Transverse colon (tissue), 4 donors: ENCODE measurements at regions not wholly inside any gene's neighbourhood (a gene's known extent, or its start where the extent isn't known, plus 50 kb on each side); places are given as distances from the start of the nearest gene placed in this dataset.

Source experiments
- DNase-seq: peaks from one replicate; pipeline ENCODE4 v3.0.0-alpha.2; 2019
- H3K27ac ChIP-seq, 4 donors: fragments of 200-600 bp; sonication (generic); 2 replicates each; pipeline ENCODE4 v1.5.1; 2016 to 2018; ENCODE audit warnings: inconsistent platforms in 4 of 4
- H3K27me3 ChIP-seq: fragments of 200-600 bp; sonication (generic); 2 replicates; pipeline ENCODE4 v1.5.1; 2017; ENCODE audit warnings: inconsistent platforms
- H3K36me3 ChIP-seq, 4 donors: fragments of 200-600 bp; sonication (generic); 2 replicates each; pipeline ENCODE4 v1.5.1; 2017 to 2019; ENCODE audit warnings: inconsistent platforms in 4 of 4
- H3K4me1 ChIP-seq, 4 donors: fragments of 200-600 bp; sonication (generic); 2 replicates each; pipeline ENCODE4 v1.5.1; 2017 to 2020; ENCODE audit warnings: inconsistent platforms in 4 of 4
- H3K4me3 ChIP-seq, 4 donors: fragments of 200-600 bp; sonication (generic); 1 replicate in 1 of 4; 2 replicates in 3 of 4; pipeline versions ENCODE4 v1.5.1 to v1.6.1; 2017 to 2019; ENCODE audit warnings: inconsistent platforms in 4 of 4
- H3K9me3 ChIP-seq, 2 donors: fragments of 200-600 bp; sonication (generic); 2 replicates each; pipeline ENCODE4 v1.5.1; 2017 to 2019; ENCODE audit warnings: inconsistent platforms in 2 of 2
- CTCF ChIP-seq, 5 experiments: fragments of 200-600 bp in 3 of 5; fragments of 450-650 bp in 2 of 5; sonication (generic) in 3 of 5; IDR thresholded peaks; 1 replicate in 2 of 5; 2 replicates in 3 of 5; pipeline ENCODE4 v1.5.1; 2016 to 2017; ENCODE audit warnings: antibody characterized with exemption in 5 of 5, inconsistent platforms in 3 of 5, mild to moderate bottlenecking in 2 of 5, moderate library complexity in 1 of 5
- EP300 ChIP-seq: sonication (generic); formaldehyde crosslinking; IDR thresholded peaks from one replicate; pipeline ENCODE4 v1.6.1; 2017; ENCODE audit warnings: antibody characterized with exemption, low read depth
- POLR2A ChIP-seq: fragments of 450-650 bp; IDR thresholded peaks from one replicate; pipeline ENCODE4 v1.6.1; 2016; ENCODE audit warnings: antibody characterized with exemption, mild to moderate bottlenecking, moderate library complexity
- POLR2AphosphoS5 ChIP-seq, 3 donors: sonication (generic); formaldehyde crosslinking; IDR thresholded peaks; one replicate each; pipeline ENCODE4 v1.6.1; 2016; ENCODE audit warnings: antibody characterized with exemption in 3 of 3
- WGBS, 2 donors: methylation state at CpG; one replicate each; pipeline ENCODE4 v1.1.5; 2018; ENCODE audit warnings: low coverage in 1 of 2; 5-methylcytosine and 5-hydroxymethylcytosine counted together
- in situ Hi-C, 4 donors: fragments of 200-750 bp; cut with MboI; loops; one replicate each; pipeline versions ENCODE4 v1.15.0 to v1.15.1; 2017; ENCODE audit warnings: low sequenced_read_pairs in 3 of 4, low pct_ligation_motif_present in 1 of 4, low pct_unique_long_range_greater_than_20kb in 1 of 4
- intact Hi-C: fragments of 100-400 bp; cut with DNase I; formaldehyde crosslinking; loops from one replicate; pipeline ENCODE4 v1.15.1; 2023; ENCODE audit warnings: low total_unique reads

- no peak for DNase-seq
- Histone ChIP-seq H3K9me3 (no peaks in the 10 kb centered on the region), H3K36me3 (no peaks in the 10 kb centered on the region), H3K4me3 (no peak overlapping the region), H3K27me3 (no peaks in the 10 kb centered on the region), H3K27ac (no peak overlapping the region), H3K4me1 (no peaks in the 10 kb centered on the region)
- in situ Hi-C loops, result no loop called here
- intact Hi-C loops, result no loop called here
- 78 to 86% methylated on average over 2 to 7 of the region's 7 CpGs for WGBS, 2 donors
- TF ChIP-seq POLR2A (no peak), CTCF (IDR thresholded peaks at IDR 0.05) (no peak), EP300 (no peak), POLR2AphosphoS5 (IDR thresholded peaks at IDR 0.05) (no peak)
Observed at GRCh38 chr16:66293932-66294331, 72.6 kb upstream of the CDH5 start.

- Histone ChIP-seq H3K36me3 (no peaks in the 10 kb centered on the region), H3K27me3 (no peaks in the 10 kb centered on the region), H3K27ac (no peak overlapping the region), H3K9me3 (no peaks in the 10 kb centered on the region), H3K4me3 (no peak overlapping the region), H3K4me1 (no peaks in the 10 kb centered on the region)
- in situ Hi-C loops, result no loop called here
- intact Hi-C loops, result no loop called here
- whole genome bisulfite sequencing, 2 donors, result 63 to 77% methylated on average over 3 to 5 of the region's 5 CpGs
- TF ChIP-seq POLR2AphosphoS5 (IDR thresholded peaks at IDR 0.05) (no peak), EP300 (no peak), POLR2A (no peak), CTCF (IDR thresholded peaks at IDR 0.05) (no peak)
- no peak for DNase-seq
Observed at GRCh38 chr16:66293207-66293735, 73.2 kb upstream of the CDH5 start.

GRCh38 chr16:66292241-66292935, 74.1 kb upstream of the CDH5 start:
- DNase-seq, result no peak
- H3K27ac ChIP-seq, result no peak overlapping the region
- in situ Hi-C loops, result no loop called here
- intact Hi-C loops, result no loop called here
- no peaks in the 10 kb centered on the region for H3K4me1 ChIP-seq
- WGBS, 2 donors, result 85 to 86% methylated on average over 7 to 15 of the region's 15 CpGs
- H3K36me3 ChIP-seq, result no peaks in the 10 kb centered on the region
- no peaks in the 10 kb centered on the region for H3K9me3 ChIP-seq
- H3K4me3 ChIP-seq, result no peak overlapping the region
- TF ChIP-seq POLR2AphosphoS5 (IDR thresholded peaks at IDR 0.05) (no peak), EP300 (no peak), CTCF (IDR thresholded peaks at IDR 0.05) (no peak), POLR2A (no peak)
- H3K27me3 ChIP-seq, result no peaks in the 10 kb centered on the region

GRCh38 chr16:66291833-66292232, 74.7 kb upstream of the CDH5 start:
- 73 to 78% methylated on average over 6 of the region's 6 CpGs for WGBS, 2 donors
- Histone ChIP-seq H3K27ac (no peak overlapping the region), H3K9me3 (no peaks in the 10 kb centered on the region), H3K27me3 (no peaks in the 10 kb centered on the region), H3K4me3 (no peak overlapping the region), H3K36me3 (no peaks in the 10 kb centered on the region), H3K4me1 (no peaks in the 10 kb centered on the region)
- TF ChIP-seq POLR2A (no peak), CTCF (IDR thresholded peaks at IDR 0.05) (no peak), POLR2AphosphoS5 (IDR thresholded peaks at IDR 0.05) (no peak), EP300 (no peak)
- intact Hi-C loops (no loop called here), in situ Hi-C loops (no loop called here)
- DNase-seq, result no peak
